ENCODE measurements at regions not wholly inside any gene's neighbourhood (a gene's known extent, or its start where the extent isn't known, plus 50 kb on each side); places are given as distances from the start of the nearest gene placed in this dataset.

- H3K27me3 ChIP-seq (ENCODE audit: low read depth): no peaks in the 10 kb centered on the region
- DNase-seq: no peak
- no peaks in the 10 kb centered on the region for H3K9me3 ChIP-seq
- ATAC-seq: no peak
- no peak for TF ChIP-seq CTCF (IDR thresholded peaks at IDR 0.05)
- intact Hi-C loops (cut with DNase I): no loop called here
- H3K4me1 ChIP-seq: no peaks in the 10 kb centered on the region
- H3K36me3 ChIP-seq: no peaks in the 10 kb centered on the region
- H3K4me3 ChIP-seq: no peak overlapping the region
- H3K27ac ChIP-seq: no peak overlapping the region
These were observed 546.1 kb downstream of the ZNF608 start for GRCh38 chr5:124200381-124200780.

- no peaks in the 10 kb centered on the region for H3K27me3 ChIP-seq (ENCODE audit: low read depth)
- no peak for ATAC-seq
- DNase-seq: no peak
- H3K36me3 ChIP-seq: no peaks in the 10 kb centered on the region
- H3K27ac ChIP-seq: no peak overlapping the region
- intact Hi-C loops (cut with DNase I): no loop called here
- no peaks in the 10 kb centered on the region for H3K9me3 ChIP-seq
- no peaks in the 10 kb centered on the region for H3K4me1 ChIP-seq
- no peak overlapping the region for H3K4me3 ChIP-seq
- no peak for TF ChIP-seq CTCF (IDR thresholded peaks at IDR 0.05)
These were observed 546.5 kb downstream of the ZNF608 start for GRCh38 chr5:124199893-124200292.

DNA sequence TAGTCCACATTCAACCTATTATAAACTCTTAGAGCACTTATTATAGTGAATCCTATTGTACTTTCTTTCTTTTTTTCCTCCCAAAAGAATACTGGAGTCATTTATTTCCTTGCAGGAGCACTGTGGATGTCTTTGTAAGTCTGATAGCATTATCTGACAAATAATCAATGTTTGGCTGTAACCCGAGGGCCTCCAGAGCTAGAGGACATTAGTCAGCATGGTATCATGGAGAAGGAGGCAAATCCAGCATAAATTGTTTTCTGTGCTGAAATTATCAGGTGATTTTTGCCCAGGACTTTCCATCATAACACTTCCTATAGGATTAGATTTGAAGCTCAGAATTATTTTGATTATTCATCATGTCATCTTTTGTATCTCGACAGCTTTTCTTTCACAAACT lies 551.0 kb downstream of the ZNF608 start:
- intact Hi-C loops (cut with DNase I): no loop called here
- Histone ChIP-seq H3K27me3 (ENCODE audit: low read depth) (no peaks in the 10 kb centered on the region), H3K4me1 (no peaks in the 10 kb centered on the region), H3K4me3 (no peak overlapping the region), H3K36me3 (no peaks in the 10 kb centered on the region), H3K27ac (no peak overlapping the region), H3K9me3 (no peaks in the 10 kb centered on the region)
- ATAC-seq (no peak), DNase-seq (no peak)
- TF ChIP-seq CTCF (IDR thresholded peaks at IDR 0.05): no peak

DNA sequence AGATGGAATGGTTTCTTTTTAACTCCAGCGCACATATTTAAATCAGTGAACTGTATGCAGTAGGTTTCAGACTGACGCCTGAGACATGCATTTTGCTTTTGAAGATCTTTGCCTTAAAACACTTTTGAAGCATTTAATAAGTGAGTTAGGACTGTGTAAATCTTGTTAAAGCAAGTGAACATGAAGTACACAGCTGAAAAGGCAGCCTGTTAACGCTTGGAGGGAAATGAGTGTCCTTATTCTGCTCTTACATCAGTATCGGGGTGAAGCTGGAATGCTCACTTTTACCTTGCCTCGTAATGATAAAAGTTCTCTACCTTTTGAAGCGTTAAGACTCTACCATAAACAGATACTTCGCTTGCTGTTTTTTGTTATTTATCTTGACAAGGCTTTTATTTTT lies 552.2 kb downstream of the ZNF608 start:
- Histone ChIP-seq H3K36me3 (no peaks in the 10 kb centered on the region), H3K27ac (no peak overlapping the region), H3K4me3 (no peak overlapping the region), H3K9me3 (no peaks in the 10 kb centered on the region), H3K4me1 (no peaks in the 10 kb centered on the region), H3K27me3 (ENCODE audit: low read depth) (no peaks in the 10 kb centered on the region)
- ATAC-seq (no peak), DNase-seq (no peak)
- intact Hi-C loops (cut with DNase I): no loop called here
- no peak for TF ChIP-seq CTCF (IDR thresholded peaks at IDR 0.05)

DNA sequence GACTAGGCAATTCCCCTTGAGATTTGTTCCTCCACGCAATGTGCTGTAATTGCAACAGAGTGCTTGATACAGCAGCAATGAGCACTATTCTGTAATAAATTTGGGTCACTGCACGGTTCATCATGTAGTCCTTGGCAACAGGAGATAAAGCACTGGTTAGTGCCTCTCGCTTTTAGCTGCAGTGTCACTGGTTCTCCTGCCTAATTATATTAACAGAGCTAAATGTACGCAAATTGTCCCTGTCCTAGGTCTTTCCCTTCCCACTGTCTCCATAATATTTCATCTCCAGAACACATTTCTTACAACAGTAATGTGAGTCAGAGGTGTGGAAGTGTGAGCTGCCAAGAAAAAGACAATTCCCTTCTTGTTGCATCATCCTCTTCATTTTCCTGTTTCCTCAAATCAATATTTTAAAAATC lies 553.1 kb downstream of the ZNF608 start:
- Histone ChIP-seq H3K27me3 (ENCODE audit: low read depth) (no peaks in the 10 kb centered on the region), H3K9me3 (no peaks in the 10 kb centered on the region), H3K4me3 (no peak overlapping the region), H3K27ac (no peak overlapping the region), H3K4me1 (no peaks in the 10 kb centered on the region), H3K36me3 (no peaks in the 10 kb centered on the region)
- intact Hi-C loops (cut with DNase I): no loop called here
- DNase-seq (no peak), ATAC-seq (no peak)
- TF ChIP-seq CTCF (IDR thresholded peaks at IDR 0.05): no peak

DNA sequence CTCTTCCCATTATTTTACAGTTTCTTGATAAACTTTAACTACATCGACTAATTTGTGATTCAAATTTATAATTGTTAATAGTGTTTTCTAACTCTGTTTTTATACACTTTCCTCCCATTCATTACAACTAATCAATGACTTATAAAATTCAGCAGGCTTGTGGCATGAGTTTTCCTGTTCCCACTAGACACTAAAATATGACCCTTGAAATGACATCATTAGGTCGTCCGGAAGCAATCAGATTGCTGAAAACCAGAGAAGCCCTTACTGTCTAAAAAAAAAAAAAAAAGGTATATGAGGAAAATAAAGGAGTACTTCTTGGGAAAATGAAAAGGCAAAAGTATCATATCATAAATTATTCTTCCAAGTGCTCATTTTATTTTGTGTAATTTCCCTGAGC lies 553.7 kb downstream of the ZNF608 start:
- intact Hi-C loops (cut with DNase I): no loop called here
- H3K27ac ChIP-seq: no peak overlapping the region
- ATAC-seq (no peak), DNase-seq (no peak)
- H3K9me3 ChIP-seq: no peaks in the 10 kb centered on the region
- TF ChIP-seq CTCF (IDR thresholded peaks at IDR 0.05): no peak
- H3K36me3 ChIP-seq: no peaks in the 10 kb centered on the region
- no peaks in the 10 kb centered on the region for H3K27me3 ChIP-seq (ENCODE audit: low read depth)
- H3K4me1 ChIP-seq: no peaks in the 10 kb centered on the region
- no peak overlapping the region for H3K4me3 ChIP-seq
